WI38 (cell line): ENCODE measurements at regions not wholly inside any gene's neighbourhood (a gene's known extent, or its start where the extent isn't known, plus 50 kb on each side); places are given as distances from the start of the nearest gene placed in this dataset.

ENCODE experiments used
- H3K4me3 ChIP-seq: 2 replicates; pipeline ENCODE4 v1.5.1; 2011; ENCODE audit warnings: low read depth, mild to moderate bottlenecking, control low read depth, low read length
- TF ChIP-seq, protein P1 (sequence below): IDR thresholded peaks from 2 replicates; pipeline ENCODE4 v1.5.1; 2012; ENCODE audit warnings: low read depth, mild to moderate bottlenecking, control low read depth, low read length

DNA sequence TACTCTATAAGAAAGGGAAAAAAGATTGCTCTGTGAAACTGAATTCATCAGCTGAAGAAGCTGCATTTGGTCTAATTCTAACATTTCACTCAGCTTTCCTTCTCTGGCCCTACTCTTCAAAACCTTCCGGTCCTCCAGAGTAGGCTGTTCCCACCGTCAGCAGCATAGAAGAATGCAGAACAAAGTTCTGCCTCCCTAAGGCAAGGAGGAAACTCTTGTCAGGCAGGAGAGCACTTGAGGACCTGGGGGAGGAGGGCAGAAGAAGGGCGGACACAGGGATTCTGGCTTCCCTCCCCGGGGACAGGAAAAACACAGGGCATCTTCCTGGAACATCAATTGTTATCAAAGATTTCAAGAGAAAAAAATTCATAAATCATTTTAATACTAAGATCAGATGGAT is 69.2 kb upstream of the SHB start:
- no peak overlapping the region for H3K4me3 ChIP-seq
- TF ChIP-seq, protein P1, sequence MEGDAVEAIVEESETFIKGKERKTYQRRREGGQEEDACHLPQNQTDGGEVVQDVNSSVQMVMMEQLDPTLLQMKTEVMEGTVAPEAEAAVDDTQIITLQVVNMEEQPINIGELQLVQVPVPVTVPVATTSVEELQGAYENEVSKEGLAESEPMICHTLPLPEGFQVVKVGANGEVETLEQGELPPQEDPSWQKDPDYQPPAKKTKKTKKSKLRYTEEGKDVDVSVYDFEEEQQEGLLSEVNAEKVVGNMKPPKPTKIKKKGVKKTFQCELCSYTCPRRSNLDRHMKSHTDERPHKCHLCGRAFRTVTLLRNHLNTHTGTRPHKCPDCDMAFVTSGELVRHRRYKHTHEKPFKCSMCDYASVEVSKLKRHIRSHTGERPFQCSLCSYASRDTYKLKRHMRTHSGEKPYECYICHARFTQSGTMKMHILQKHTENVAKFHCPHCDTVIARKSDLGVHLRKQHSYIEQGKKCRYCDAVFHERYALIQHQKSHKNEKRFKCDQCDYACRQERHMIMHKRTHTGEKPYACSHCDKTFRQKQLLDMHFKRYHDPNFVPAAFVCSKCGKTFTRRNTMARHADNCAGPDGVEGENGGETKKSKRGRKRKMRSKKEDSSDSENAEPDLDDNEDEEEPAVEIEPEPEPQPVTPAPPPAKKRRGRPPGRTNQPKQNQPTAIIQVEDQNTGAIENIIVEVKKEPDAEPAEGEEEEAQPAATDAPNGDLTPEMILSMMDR = no peak

DNA sequence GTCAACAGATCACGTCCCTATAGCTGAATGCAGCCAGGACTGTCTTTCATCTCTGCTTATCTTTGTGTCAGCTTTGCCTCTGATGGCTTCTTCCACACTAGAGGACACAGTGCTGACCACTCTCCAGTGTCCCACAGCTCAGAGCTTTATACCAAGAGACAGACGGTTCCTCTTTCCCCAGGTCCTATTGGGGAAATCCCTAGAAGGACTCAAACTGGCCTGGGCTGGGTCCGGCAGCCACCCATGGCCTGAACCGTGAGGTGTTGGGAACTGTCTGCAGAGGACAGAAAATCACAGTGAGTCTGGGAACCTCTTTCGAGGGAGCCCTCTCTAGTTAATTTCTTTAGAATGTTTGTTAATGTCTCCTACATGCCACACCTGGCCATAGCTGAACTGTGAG is 68.3 kb upstream of the SHB start:
- TF ChIP-seq, protein P1 = no peak

DNA sequence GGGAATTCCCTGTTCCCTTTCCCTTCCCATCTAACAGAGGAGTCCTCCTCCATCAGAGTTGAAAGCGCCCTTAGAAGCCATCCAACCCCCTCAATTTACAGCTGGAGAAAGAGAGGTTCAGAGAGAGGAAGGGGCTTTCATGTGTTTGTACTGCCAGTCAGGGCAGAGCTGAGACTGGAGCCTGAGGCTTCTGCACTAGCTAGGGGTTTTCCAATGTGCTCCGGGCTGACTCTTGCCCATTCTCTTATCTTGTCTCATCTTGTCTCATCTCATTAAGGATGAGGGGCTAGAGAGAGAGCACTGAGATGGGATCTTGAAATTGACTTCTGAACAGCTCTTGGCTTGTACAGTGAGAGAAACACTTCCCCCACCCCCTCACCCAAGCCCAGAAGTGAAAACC is 67.4 kb upstream of the SHB start:
- no peak overlapping the region for H3K4me3 ChIP-seq
- TF ChIP-seq, protein P1 = no peak

More for the DNA sequence above, 68.3 kb upstream of the SHB start:
- no peak overlapping the region for H3K4me3 ChIP-seq

DNA sequence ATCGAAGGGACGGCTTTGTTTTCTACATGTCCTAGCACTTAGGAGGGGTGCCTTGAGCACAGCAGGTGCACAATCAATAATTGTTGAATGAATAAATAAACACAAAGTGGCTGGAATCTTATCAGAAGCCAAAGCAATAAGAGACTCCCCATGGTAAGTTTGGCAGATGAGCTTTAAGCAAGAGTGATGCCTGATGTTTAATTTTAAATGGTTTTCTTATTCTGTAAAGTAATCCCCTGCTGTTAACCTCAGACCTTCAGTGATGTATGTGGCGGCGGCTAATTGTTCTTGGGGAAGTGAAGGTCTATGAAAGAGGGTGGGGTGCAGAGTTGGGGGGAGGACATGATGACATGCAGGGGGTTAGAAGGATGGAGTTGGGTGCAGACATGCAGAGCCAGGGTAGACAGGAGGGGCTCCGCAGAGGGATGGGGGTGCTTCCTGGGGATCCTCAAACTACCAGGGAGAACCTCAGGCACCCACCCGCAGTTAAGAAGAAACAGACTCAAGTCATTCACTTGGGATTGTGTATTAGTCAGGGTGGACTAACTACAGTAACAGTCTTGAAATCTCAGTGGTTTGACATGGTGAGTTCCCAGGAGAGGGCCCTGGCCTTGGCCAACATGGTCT is 65.7 kb upstream of the SHB start:
- TF ChIP-seq, protein P1 = no peak
- H3K4me3 ChIP-seq = no peak overlapping the region

DNA sequence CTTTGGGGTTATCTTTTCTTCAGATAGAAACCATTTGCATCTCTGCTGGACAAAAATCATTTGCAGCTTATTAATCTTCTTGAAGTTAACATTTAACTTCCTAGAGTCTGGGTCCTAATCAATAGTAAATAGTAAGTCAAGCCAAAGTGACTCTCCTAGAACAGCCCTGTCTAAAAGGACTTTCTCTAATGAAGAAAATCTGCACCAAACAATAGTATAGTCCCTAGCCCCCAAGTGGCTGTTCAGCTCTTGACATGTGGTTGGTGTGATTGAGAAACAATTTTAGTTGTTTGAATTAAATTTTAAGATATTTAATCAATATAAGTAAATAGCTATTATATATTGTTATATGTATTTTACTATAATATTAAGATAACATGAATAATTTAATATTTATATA is 64.6 kb upstream of the SHB start:
- no peak overlapping the region for H3K4me3 ChIP-seq

DNA sequence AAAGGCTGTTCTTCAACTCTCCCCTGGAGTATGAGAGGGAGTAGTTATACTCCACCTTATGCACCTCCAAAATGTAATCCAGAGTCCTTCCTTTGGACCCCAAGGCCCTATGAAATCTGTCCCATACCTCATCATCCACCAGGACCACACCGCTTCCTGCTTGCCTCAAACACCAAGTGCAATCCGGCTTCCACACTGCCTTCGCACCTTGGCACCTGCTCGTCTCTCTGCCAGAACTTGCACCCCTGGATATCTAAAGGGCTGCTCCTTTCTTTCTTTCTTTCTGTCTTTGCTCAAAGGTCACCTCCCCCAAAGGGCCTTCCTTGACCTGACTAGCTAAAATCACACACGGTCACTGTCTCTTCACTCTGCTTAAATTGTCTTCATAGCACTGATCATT is 63.9 kb upstream of the SHB start:
- no peak overlapping the region for H3K4me3 ChIP-seq

More for the DNA sequence above, 64.6 kb upstream of the SHB start:
- TF ChIP-seq, protein P1 = no peak

DNA sequence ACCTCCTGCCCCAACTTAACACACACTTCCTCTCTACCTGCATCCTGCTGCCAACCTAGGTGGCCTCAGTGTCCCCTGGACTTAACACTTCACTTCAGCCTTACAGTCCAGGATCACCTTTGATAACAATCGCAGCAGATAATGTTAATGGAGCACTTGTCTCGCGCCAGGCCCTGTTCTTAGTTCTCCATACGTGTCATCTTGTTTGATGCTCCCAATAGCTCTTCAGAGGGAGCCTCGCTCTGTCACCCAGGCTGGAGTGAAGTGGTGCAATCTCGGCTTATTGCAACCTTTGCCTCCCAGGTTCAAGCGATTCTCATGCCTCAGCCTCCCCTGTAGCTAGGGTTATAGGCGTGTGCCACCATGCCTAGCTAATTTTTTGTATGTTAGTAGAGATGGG is 62.7 kb upstream of the SHB start:
- H3K4me3 ChIP-seq = no peak overlapping the region
- TF ChIP-seq, protein P1 = no peak

More for the DNA sequence above, 63.9 kb upstream of the SHB start:
- TF ChIP-seq, protein P1 = no peak
